Calu3 (cell line): ENCODE measurements at regions not wholly inside any gene's neighbourhood (a gene's known extent, or its start where the extent isn't known, plus 50 kb on each side); places are given as distances from the start of the nearest gene placed in this dataset.

Experiments
- BruUV-seq: library from RNA; stranded (reverse); fragments of 400-500 nt; replicated peaks from 2 replicates; lab custom pipeline; 2021; lab: Mats Ljungman, UMichigan
- CTCF ChIA-PET: fragments of 300-600 bp; sonication (Branson Sonifier 250); formaldehyde crosslinking; loops from one replicate; lab custom pipeline; 2022; ENCODE audit warnings: antibody characterized with exemption; lab: Charles Lee
- DNase-seq: peaks from one replicate; pipeline ENCODE4 v3.0.0; 2022
- H3K27ac Mint-ChIP-seq: one replicate; pipeline ENCODE4 v1.8.0; 2022; ENCODE audit warnings: mixed read lengths; ENCODE audit not compliant: unreplicated experiment
- H3K27me3 Mint-ChIP-seq: one replicate; pipeline ENCODE4 v1.8.0; 2022; ENCODE audit warnings: mixed read lengths; ENCODE audit not compliant: unreplicated experiment
- H3K36me3 Mint-ChIP-seq: one replicate; pipeline ENCODE4 v1.8.0; 2022; ENCODE audit warnings: mild to moderate bottlenecking, moderate library complexity, mixed read lengths; ENCODE audit not compliant: insufficient read depth, unreplicated experiment
- H3K4me1 Mint-ChIP-seq: one replicate; pipeline ENCODE4 v1.8.0; 2022; ENCODE audit warnings: mild to moderate bottlenecking, low read depth, mixed read lengths; ENCODE audit not compliant: unreplicated experiment
- H3K4me3 Mint-ChIP-seq: one replicate; pipeline ENCODE4 v1.8.0; 2022; ENCODE audit warnings: mild to moderate bottlenecking, low read depth, moderate library complexity, mixed read lengths; ENCODE audit not compliant: unreplicated experiment
- H3K9me3 Mint-ChIP-seq: one replicate; pipeline ENCODE4 v1.8.0; 2022; ENCODE audit warnings: low read depth, mixed read lengths; ENCODE audit not compliant: unreplicated experiment
- CTCF ChIP-seq: fragments of 200-600 bp; IDR thresholded peaks from one replicate; pipeline ENCODE4 v1.8.0; 2022; ENCODE audit warnings: antibody characterized with exemption; ENCODE audit not compliant: unreplicated experiment
- intact Hi-C: fragments of 100-400 bp; cut with micrococcal nuclease; formaldehyde crosslinking; loops from one replicate; pipeline ENCODE4 v1.10.0; 2022; ENCODE audit not compliant: unreplicated experiment

GRCh38 chr3:162213956-162214355 lies 717.3 kb downstream of the OTOL1 start:
- intact Hi-C loops = no loop called here

GRCh38 chr3:162217647-162218046 lies 721.0 kb downstream of the OTOL1 start:
- intact Hi-C loops = no loop called here
- Mint-ChIP-seq H3K27me3 (no peaks in the 10 kb centered on the region), H3K4me1 (no peaks in the 10 kb centered on the region), H3K36me3 (no peaks in the 10 kb centered on the region), H3K4me3 (no peak overlapping the region), H3K27ac (no peak overlapping the region), H3K9me3 (peaks cover 3% of the 10 kb centered on the region)
- CTCF ChIA-PET = interaction anchor here (0.6 kb wide), 1 partner anchor 403 kb away, joined by 3 read pairs; no protein-coding TSS in a partner anchor
- TF ChIP-seq CTCF = no peak
- DNase-seq = no peak
- no TSS peak for BruUV-seq

More at GRCh38 chr3:162213956-162214355, 717.3 kb downstream of the OTOL1 start:
- no TSS peak for BruUV-seq
- Mint-ChIP-seq H3K27me3 (no peaks in the 10 kb centered on the region), H3K9me3 (peaks cover 3% of the 10 kb centered on the region), H3K27ac (no peak overlapping the region), H3K36me3 (no peaks in the 10 kb centered on the region), H3K4me3 (no peak overlapping the region), H3K4me1 (no peaks in the 10 kb centered on the region)
- CTCF ChIA-PET = no interaction called here
- no peak for TF ChIP-seq CTCF
- no peak for DNase-seq

- H3K27ac Mint-ChIP-seq = no peak overlapping the region
- peaks cover 3% of the 10 kb centered on the region for H3K9me3 Mint-ChIP-seq
- CTCF ChIA-PET = interaction anchor here (0.6 to 1.7 kb wide), 2 partner anchors 10 to 404 kb away, joined by 3 to 4 read pairs; no protein-coding TSS in a partner anchor
- no peaks in the 10 kb centered on the region for H3K27me3 Mint-ChIP-seq
- no peaks in the 10 kb centered on the region for H3K4me1 Mint-ChIP-seq
- intact Hi-C loops = no loop called here
- no TSS peak for BruUV-seq
- H3K36me3 Mint-ChIP-seq = no peaks in the 10 kb centered on the region
- DNase-seq = no peak
- no peak for TF ChIP-seq CTCF
- no peak overlapping the region for H3K4me3 Mint-ChIP-seq
Observed at GRCh38 chr3:162218479-162218878, 721.9 kb downstream of the OTOL1 start.

GRCh38 chr3:162224746-162225145 lies 728.1 kb downstream of the OTOL1 start:
- no TSS peak for BruUV-seq
- intact Hi-C loops = no loop called here
- no peak for DNase-seq
- Mint-ChIP-seq H3K27ac (no peak overlapping the region), H3K36me3 (no peaks in the 10 kb centered on the region), H3K4me3 (no peak overlapping the region), H3K9me3 (no peaks in the 10 kb centered on the region), H3K4me1 (no peaks in the 10 kb centered on the region), H3K27me3 (no peaks in the 10 kb centered on the region)
- CTCF ChIA-PET = no interaction called here
- no peak for TF ChIP-seq CTCF
